Stimulated activated naive B cell treated with anti-CD40 and anti-IgM and Interleukin-4, amounts not matched to agents 10 μg/mL and 1 μg/mL and 100 μg/mL, for 72 hours (primary cell): ENCODE measurements at regions not wholly inside any gene's neighbourhood (a gene's known extent, or its start where the extent isn't known, plus 50 kb on each side); places are given as distances from the start of the nearest gene placed in this dataset.
"Not testable (repeated sequence)": the region's sequence is repeated elsewhere in the genome, so short reads cannot be mapped to it uniquely, and the experiment has no call there.

Source experiments
- ATAC-seq, 2 donors: fragments of 150-1000 bp; cut with Tn5 transposase; replicated peaks; 2 replicates each; pipeline ENCODE4 v1.10.0; 2021; ENCODE audit warnings: moderate library complexity in 1 of 2
- DNase-seq: peaks from one replicate; pipeline ENCODE4 v3.0.0; 2021
- H3K27ac Mint-ChIP-seq: one replicate; pipeline ENCODE4 v1.8.0; 2022; ENCODE audit warnings: mild to moderate bottlenecking, mixed read lengths
- H3K27me3 Mint-ChIP-seq, 2 donors: one replicate each; pipeline ENCODE4 v1.8.0; 2022; ENCODE audit warnings: mixed read lengths in 2 of 2
- H3K36me3 Mint-ChIP-seq, 2 donors: one replicate each; pipeline ENCODE4 v1.8.0; 2022; ENCODE audit warnings: mixed read lengths in 2 of 2, mild to moderate bottlenecking in 1 of 2
- H3K4me1 Mint-ChIP-seq, 2 donors: one replicate each; pipeline ENCODE4 v1.8.0; 2022; ENCODE audit warnings: mixed read lengths in 2 of 2, mild to moderate bottlenecking in 1 of 2
- H3K4me3 Mint-ChIP-seq, 2 donors: one replicate each; pipeline ENCODE4 v1.8.0; 2022; ENCODE audit warnings: mild to moderate bottlenecking in 2 of 2, mixed read lengths in 2 of 2, moderate library complexity in 1 of 2
- H3K9me3 Mint-ChIP-seq, 2 donors: one replicate each; pipeline ENCODE4 v1.8.0; 2022; ENCODE audit warnings: mixed read lengths in 2 of 2, mild to moderate bottlenecking in 1 of 2

- ATAC-seq = no peak
- H3K4me3 Mint-ChIP-seq = no peak overlapping the region
- no peaks in the 10 kb centered on the region for H3K4me1 Mint-ChIP-seq
- no peaks in the 10 kb centered on the region for H3K27me3 Mint-ChIP-seq
- H3K27ac Mint-ChIP-seq = no peak overlapping the region
- peaks cover 6 to 7% of the 10 kb centered on the region in 2 donors for H3K9me3 Mint-ChIP-seq
- H3K36me3 Mint-ChIP-seq = no peaks in the 10 kb centered on the region
- DNase-seq = no peak
These were observed 243.1 kb upstream of the CXADR start for GRCh38 chr21:17269760-17270159.

- H3K27me3 Mint-ChIP-seq = no peaks in the 10 kb centered on the region
- H3K36me3 Mint-ChIP-seq = no peaks in the 10 kb centered on the region
- no peak overlapping the region for H3K27ac Mint-ChIP-seq
- no peak overlapping the region for H3K4me3 Mint-ChIP-seq
- H3K4me1 Mint-ChIP-seq = no peaks in the 10 kb centered on the region
- H3K9me3 Mint-ChIP-seq = peaks cover 6 to 7% of the 10 kb centered on the region in 2 donors
- ATAC-seq (peak in 1 of 2 donors; percentile 39), DNase-seq (no peak)
These were observed 242.6 kb upstream of the CXADR start for GRCh38 chr21:17270229-17270628.

GRCh38 chr21:17279663-17280062, 233.2 kb upstream of the CXADR start:
- Mint-ChIP-seq H3K36me3 (no peaks in the 10 kb centered on the region), H3K4me3 (no peak overlapping the region), H3K27me3 (no peaks in the 10 kb centered on the region), H3K4me1 (no peaks in the 10 kb centered on the region), H3K9me3 (peaks cover 22 to 24% of the 10 kb centered on the region in 2 donors), H3K27ac (no peak overlapping the region)
- no peak for ATAC-seq
- no peak for DNase-seq

GRCh38 chr21:17293016-17293562, 219.8 kb upstream of the CXADR start:
- DNase-seq, H3K27ac Mint-ChIP-seq, ATAC-seq, H3K4me3 Mint-ChIP-seq, H3K27me3 Mint-ChIP-seq, H3K4me1 Mint-ChIP-seq, H3K36me3 Mint-ChIP-seq: not testable (repeated sequence)
- peaks cover 15 to 23% of the 10 kb centered on the region in 2 donors for H3K9me3 Mint-ChIP-seq

- no peak overlapping the region for H3K27ac Mint-ChIP-seq
- DNase-seq (no peak), ATAC-seq (no peak)
- no peak overlapping the region for H3K4me3 Mint-ChIP-seq
- no peaks in the 10 kb centered on the region for H3K36me3 Mint-ChIP-seq
- no peaks in the 10 kb centered on the region for H3K4me1 Mint-ChIP-seq
- H3K27me3 Mint-ChIP-seq = no peaks in the 10 kb centered on the region
- H3K9me3 Mint-ChIP-seq = peaks cover 13 to 30% of the 10 kb centered on the region in 2 donors
These were observed 216.8 kb upstream of the CXADR start for GRCh38 chr21:17295997-17296396.

GRCh38 chr21:17299576-17299975, 213.3 kb upstream of the CXADR start:
- H3K4me1 Mint-ChIP-seq, H3K36me3 Mint-ChIP-seq, H3K27me3 Mint-ChIP-seq, H3K4me3 Mint-ChIP-seq, H3K27ac Mint-ChIP-seq, ATAC-seq, DNase-seq: not testable (repeated sequence)
- H3K9me3 Mint-ChIP-seq = peaks cover 17 to 27% of the 10 kb centered on the region in 2 donors

GRCh38 chr21:17327715-17328114, 185.1 kb upstream of the CXADR start:
- DNase-seq, ATAC-seq, H3K36me3 Mint-ChIP-seq, H3K27me3 Mint-ChIP-seq, H3K27ac Mint-ChIP-seq, H3K4me1 Mint-ChIP-seq, H3K4me3 Mint-ChIP-seq: not testable (repeated sequence)
- H3K9me3 Mint-ChIP-seq = peaks cover 9 to 17% of the 10 kb centered on the region in 2 donors

- Mint-ChIP-seq H3K27me3 (no peaks in the 10 kb centered on the region), H3K9me3 (peaks cover 0 to 5% of the 10 kb centered on the region in 2 donors), H3K27ac (no peak overlapping the region), H3K36me3 (no peaks in the 10 kb centered on the region), H3K4me3 (no peak overlapping the region), H3K4me1 (no peaks in the 10 kb centered on the region)
- DNase-seq (no peak), ATAC-seq (no peak)
These were observed 178.4 kb upstream of the CXADR start for GRCh38 chr21:17334484-17334883.

GRCh38 chr21:17340081-17340480, 172.8 kb upstream of the CXADR start:
- DNase-seq (no peak), ATAC-seq (no peak)
- H3K4me1 Mint-ChIP-seq = no peaks in the 10 kb centered on the region
- H3K27me3 Mint-ChIP-seq = no peaks in the 10 kb centered on the region
- no peak overlapping the region for H3K4me3 Mint-ChIP-seq
- H3K36me3 Mint-ChIP-seq = no peaks in the 10 kb centered on the region
- H3K27ac Mint-ChIP-seq = no peak overlapping the region
- peaks cover 16 to 17% of the 10 kb centered on the region in 2 donors for H3K9me3 Mint-ChIP-seq

- no peak overlapping the region for H3K4me3 Mint-ChIP-seq
- no peak overlapping the region for H3K27ac Mint-ChIP-seq
- no peaks in the 10 kb centered on the region for H3K4me1 Mint-ChIP-seq
- no peaks in the 10 kb centered on the region for H3K36me3 Mint-ChIP-seq
- no peaks in the 10 kb centered on the region for H3K27me3 Mint-ChIP-seq
- ATAC-seq (no peak), DNase-seq (no peak)
- peaks cover 16 to 17% of the 10 kb centered on the region in 2 donors for H3K9me3 Mint-ChIP-seq
These were observed 169.8 kb upstream of the CXADR start for GRCh38 chr21:17343055-17343454.

- Mint-ChIP-seq H3K27me3 (no peaks in the 10 kb centered on the region), H3K27ac (no peak overlapping the region), H3K4me1 (no peaks in the 10 kb centered on the region), H3K36me3 (no peaks in the 10 kb centered on the region), H3K4me3 (no peak overlapping the region), H3K9me3 (peaks cover 13 to 14% of the 10 kb centered on the region in 2 donors)
- DNase-seq (no peak), ATAC-seq (no peak)
These were observed 164.5 kb upstream of the CXADR start for GRCh38 chr21:17348357-17348756.

- Mint-ChIP-seq H3K27ac (no peak overlapping the region), H3K4me1 (no peaks in the 10 kb centered on the region), H3K27me3 (no peaks in the 10 kb centered on the region), H3K4me3 (no peak overlapping the region), H3K36me3 (no peaks in the 10 kb centered on the region), H3K9me3 (peaks cover 8 to 9% of the 10 kb centered on the region in 2 donors)
- ATAC-seq (no peak), DNase-seq (no peak)
These were observed 164.0 kb upstream of the CXADR start for GRCh38 chr21:17348849-17349248.

GRCh38 chr21:17351766-17352165, 161.1 kb upstream of the CXADR start:
- no peak for ATAC-seq
- H3K27ac Mint-ChIP-seq = no peak overlapping the region
- peaks cover 5 to 9% of the 10 kb centered on the region in 2 donors for H3K9me3 Mint-ChIP-seq
- H3K4me1 Mint-ChIP-seq = no peaks in the 10 kb centered on the region
- H3K4me3 Mint-ChIP-seq = no peak overlapping the region
- no peaks in the 10 kb centered on the region for H3K27me3 Mint-ChIP-seq
- H3K36me3 Mint-ChIP-seq = no peaks in the 10 kb centered on the region
- DNase-seq = no peak

- Mint-ChIP-seq H3K36me3 (no peaks in the 10 kb centered on the region), H3K27ac (no peak overlapping the region), H3K4me3 (no peak overlapping the region), H3K4me1 (no peaks in the 10 kb centered on the region), H3K9me3 (peaks cover 5 to 9% of the 10 kb centered on the region in 2 donors), H3K27me3 (no peaks in the 10 kb centered on the region)
- DNase-seq (no peak), ATAC-seq (no peak)
These were observed 159.7 kb upstream of the CXADR start for GRCh38 chr21:17352996-17353655.

GRCh38 chr21:17359781-17360180, 153.1 kb upstream of the CXADR start:
- no peak for ATAC-seq
- Mint-ChIP-seq H3K27ac (no peak overlapping the region), H3K36me3 (no peaks in the 10 kb centered on the region), H3K4me1 (no peaks in the 10 kb centered on the region), H3K4me3 (no peak overlapping the region), H3K9me3 (peaks cover 1 to 7% of the 10 kb centered on the region in 2 donors), H3K27me3 (no peaks in the 10 kb centered on the region)
- DNase-seq = no peak
